ENCODE measurements at regions not wholly inside any gene's neighbourhood (a gene's known extent, or its start where the extent isn't known, plus 50 kb on each side); places are given as distances from the start of the nearest gene placed in this dataset.

- H3K9me3 Mint-ChIP-seq (ENCODE audit: low read depth): peaks cover 4% of the 10 kb centered on the region
- H3K27ac Mint-ChIP-seq (ENCODE audit: unreplicated experiment): no peak overlapping the region
- no peak overlapping the region for H3K4me3 Mint-ChIP-seq (ENCODE audit: unreplicated experiment)
- H3K36me3 Mint-ChIP-seq (ENCODE audit: low read depth): no peaks in the 10 kb centered on the region
- DNase-seq (ENCODE audit: low spot score): no peak
- TF ChIP-seq CTCF (IDR thresholded peaks at IDR 0.05): no peak
- peaks cover 5% of the 10 kb centered on the region for H3K4me1 Mint-ChIP-seq (ENCODE audit: low read depth)
- H3K27me3 Mint-ChIP-seq (ENCODE audit: low read depth): peaks cover 16% of the 10 kb centered on the region
These were observed 306.1 kb downstream of the ABCC12 start for GRCh38 chr16:47849736-47850135.

- no peak for TF ChIP-seq CTCF (IDR thresholded peaks at IDR 0.05)
- Mint-ChIP-seq H3K9me3 (ENCODE audit: low read depth) (peaks cover 4% of the 10 kb centered on the region), H3K27me3 (ENCODE audit: low read depth) (peaks cover 16% of the 10 kb centered on the region), H3K27ac (ENCODE audit: unreplicated experiment) (no peak overlapping the region), H3K4me1 (ENCODE audit: low read depth) (peaks cover 5% of the 10 kb centered on the region), H3K4me3 (ENCODE audit: unreplicated experiment) (no peak overlapping the region), H3K36me3 (ENCODE audit: low read depth) (no peaks in the 10 kb centered on the region)
- DNase-seq (ENCODE audit: low spot score): no peak
These were observed 307.2 kb downstream of the ABCC12 start for GRCh38 chr16:47848421-47849109.

- no peak for DNase-seq (ENCODE audit: low spot score)
- H3K27me3 Mint-ChIP-seq (ENCODE audit: low read depth): peaks cover 10% of the 10 kb centered on the region
- peak overlapping the region; percentile 13 for H3K27ac Mint-ChIP-seq (ENCODE audit: unreplicated experiment)
- no peak for TF ChIP-seq CTCF (IDR thresholded peaks at IDR 0.05)
- H3K36me3 Mint-ChIP-seq (ENCODE audit: low read depth): no peaks in the 10 kb centered on the region
- H3K4me1 Mint-ChIP-seq (ENCODE audit: low read depth): peaks cover 5% of the 10 kb centered on the region
- H3K4me3 Mint-ChIP-seq (ENCODE audit: unreplicated experiment): no peak overlapping the region
- peaks cover 4% of the 10 kb centered on the region for H3K9me3 Mint-ChIP-seq (ENCODE audit: low read depth)
These were observed 308.4 kb downstream of the ABCC12 start for GRCh38 chr16:47847220-47847970.

- Mint-ChIP-seq H3K4me1 (ENCODE audit: low read depth) (no peaks in the 10 kb centered on the region), H3K4me3 (ENCODE audit: unreplicated experiment) (no peak overlapping the region), H3K27ac (ENCODE audit: unreplicated experiment) (no peak overlapping the region), H3K9me3 (ENCODE audit: low read depth) (peaks cover 20% of the 10 kb centered on the region), H3K36me3 (ENCODE audit: low read depth) (peaks cover 3% of the 10 kb centered on the region), H3K27me3 (ENCODE audit: low read depth) (peaks cover 3% of the 10 kb centered on the region)
- DNase-seq (ENCODE audit: low spot score): no peak
- no peak for TF ChIP-seq CTCF (IDR thresholded peaks at IDR 0.05)
These were observed 321.2 kb downstream of the ABCC12 start for GRCh38 chr16:47834485-47835024.

- Mint-ChIP-seq H3K27ac (ENCODE audit: unreplicated experiment) (no peak overlapping the region), H3K4me1 (ENCODE audit: low read depth) (no peaks in the 10 kb centered on the region), H3K4me3 (ENCODE audit: unreplicated experiment) (no peak overlapping the region), H3K27me3 (ENCODE audit: low read depth) (peaks cover 2% of the 10 kb centered on the region), H3K36me3 (ENCODE audit: low read depth) (peaks cover 3% of the 10 kb centered on the region), H3K9me3 (ENCODE audit: low read depth) (peaks cover 20% of the 10 kb centered on the region)
- no peak for TF ChIP-seq CTCF (IDR thresholded peaks at IDR 0.05)
- DNase-seq (ENCODE audit: low spot score): no peak
These were observed 322.0 kb downstream of the ABCC12 start for GRCh38 chr16:47833771-47834170.
